Lower leg skin (tissue), 4 donors: ENCODE measurements at regions not wholly inside any gene's neighbourhood (a gene's known extent, or its start where the extent isn't known, plus 50 kb on each side); places are given as distances from the start of the nearest gene placed in this dataset.

Experiments
- DNase-seq, 2 donors: peaks; one replicate each; pipeline ENCODE4 v3.0.0-alpha.2; 2019; ENCODE audit warnings: low spot score in 2 of 2
- H3K4me3 ChIP-seq: fragments of 200-600 bp; sonication (generic); 2 replicates; pipeline ENCODE4 v1.5.1; 2017; ENCODE audit warnings: mild to moderate bottlenecking, low read depth; ENCODE audit not compliant: poor library complexity, severe bottlenecking
- CTCF ChIP-seq, 3 donors: fragments of 450-650 bp; IDR thresholded peaks; one replicate each; pipeline ENCODE4 v1.5.1; 2016; ENCODE audit warnings: antibody characterized with exemption in 3 of 3, mild to moderate bottlenecking in 3 of 3, moderate library complexity in 2 of 3
- POLR2A ChIP-seq, 2 donors: fragments of 450-650 bp; IDR thresholded peaks; one replicate each; pipeline ENCODE4 v1.6.1; 2016 to 2017; ENCODE audit warnings: antibody characterized with exemption in 2 of 2, mild to moderate bottlenecking in 1 of 2, moderate library complexity in 1 of 2
- WGBS, 2 donors: methylation state at CpG; one replicate each; pipeline ENCODE4 v1.1.5; 2018; 5-methylcytosine and 5-hydroxymethylcytosine counted together
- intact Hi-C: fragments of 100-400 bp; cut with DNase I; formaldehyde crosslinking; loops from one replicate; pipeline ENCODE4 v1.15.0; 2023; ENCODE audit warnings: low total_unique reads

- H3K4me3 ChIP-seq: no peak overlapping the region
- no peak for DNase-seq
- WGBS, 2 donors: 83 to 99% methylated on average over 3 of the region's 3 CpGs
- intact Hi-C loops: no loop called here
- TF ChIP-seq CTCF (IDR thresholded peaks at IDR 0.05): no peak
- TF ChIP-seq POLR2A (IDR thresholded peaks at IDR 0.05): no peak
Observed at GRCh38 chrX:865422-865821, 234.8 kb downstream of the SHOX start.

- TF ChIP-seq CTCF (IDR thresholded peaks at IDR 0.05) (no peak), POLR2A (IDR thresholded peaks at IDR 0.05) (no peak)
- no peak overlapping the region for H3K4me3 ChIP-seq
- DNase-seq: no peak
- 13 to 19% methylated on average over 8 to 9 of the region's 9 CpGs for WGBS, 2 donors
- intact Hi-C loops: no loop called here
Observed at GRCh38 chrX:861921-862320, 231.3 kb downstream of the SHOX start.

GRCh38 chrX:861340-861890, 230.8 kb downstream of the SHOX start:
- no peak for TF ChIP-seq CTCF (IDR thresholded peaks at IDR 0.05)

GRCh38 chrX:859329-859728, 228.7 kb downstream of the SHOX start:
- intact Hi-C loops: no loop called here
- no peak for DNase-seq
- WGBS, 2 donors: 85 to 95% methylated on average over 1 of the region's 1 CpG
- no peak overlapping the region for H3K4me3 ChIP-seq
- TF ChIP-seq POLR2A (IDR thresholded peaks at IDR 0.05): no peak
- TF ChIP-seq CTCF (IDR thresholded peaks at IDR 0.05): no peak

More at GRCh38 chrX:861340-861890, 230.8 kb downstream of the SHOX start:
- intact Hi-C loops: no loop called here
- H3K4me3 ChIP-seq: no peak overlapping the region
- no peak for DNase-seq
- 52 to 59% methylated on average over 14 of the region's 14 CpGs for WGBS, 2 donors

- DNase-seq: no peak
- intact Hi-C loops: no loop called here
- 90 to 95% methylated on average over 1 of the region's 1 CpG for WGBS, 2 donors
- no peak for TF ChIP-seq POLR2A (IDR thresholded peaks at IDR 0.05)
- TF ChIP-seq CTCF (IDR thresholded peaks at IDR 0.05): no peak
- H3K4me3 ChIP-seq: no peak overlapping the region
Observed at GRCh38 chrX:858542-859078, 228.0 kb downstream of the SHOX start.

GRCh38 chrX:857376-857775, 226.8 kb downstream of the SHOX start:
- WGBS, 2 donors: 28 to 44% methylated on average over 5 of the region's 5 CpGs
- no peak overlapping the region for H3K4me3 ChIP-seq
- intact Hi-C loops: no loop called here
- no peak for DNase-seq
- TF ChIP-seq CTCF (IDR thresholded peaks at IDR 0.05) (no peak), POLR2A (IDR thresholded peaks at IDR 0.05) (no peak)
